GM21360 (cell line): ENCODE measurements at regions not wholly inside any gene's neighbourhood (a gene's known extent, or its start where the extent isn't known, plus 50 kb on each side); places are given as distances from the start of the nearest gene placed in this dataset.
"Not testable (repeated sequence)": the region's sequence is repeated elsewhere in the genome, so short reads cannot be mapped to it uniquely, and the experiment has no call there.

Experiments
- ATAC-seq: cut with Tn5 transposase; IDR thresholded peaks from one replicate; pipeline ENCODE4 v1.9.1; 2021; ENCODE audit warnings: mild to moderate bottlenecking, moderate library complexity; ENCODE audit not compliant: unreplicated experiment

- no peak for ATAC-seq
Observed at GRCh38 chr2:21763501-21763900, 639.7 kb downstream of the TDRD15 start.

GRCh38 chr2:21770787-21771186, 647.0 kb downstream of the TDRD15 start:
- ATAC-seq: no peak

- no peak for ATAC-seq
Observed at GRCh38 chr2:21772624-21773023, 648.9 kb downstream of the TDRD15 start.

GRCh38 chr2:21773168-21773567, 649.4 kb downstream of the TDRD15 start:
- ATAC-seq: no peak

- no peak for ATAC-seq
Observed at GRCh38 chr2:21774691-21775368, 651.1 kb downstream of the TDRD15 start.

- ATAC-seq: no peak
Observed at GRCh38 chr2:21779786-21780185, 656.0 kb downstream of the TDRD15 start.

- no peak for ATAC-seq
Observed at GRCh38 chr2:21781962-21782361, 658.2 kb downstream of the TDRD15 start.

- ATAC-seq: no peak
Observed at GRCh38 chr2:21782866-21783265, 659.1 kb downstream of the TDRD15 start.

- no peak for ATAC-seq
Observed at GRCh38 chr2:21787941-21788340, 664.2 kb downstream of the TDRD15 start.

- not testable (repeated sequence) for ATAC-seq
Observed at GRCh38 chr2:21790311-21790710, 666.5 kb downstream of the TDRD15 start.

GRCh38 chr2:21792571-21792970, 668.8 kb downstream of the TDRD15 start:
- ATAC-seq: no peak

GRCh38 chr2:21793461-21793860, 669.7 kb downstream of the TDRD15 start:
- ATAC-seq: no peak

GRCh38 chr2:21794611-21795010, 670.8 kb downstream of the TDRD15 start:
- ATAC-seq: no peak

GRCh38 chr2:21800356-21800755, 676.6 kb downstream of the TDRD15 start:
- ATAC-seq: no peak

- no peak for ATAC-seq
Observed at GRCh38 chr2:21803550-21803949, 679.8 kb downstream of the TDRD15 start.

- no peak for ATAC-seq
Observed at GRCh38 chr2:21804151-21804550, 680.4 kb downstream of the TDRD15 start.

- ATAC-seq: no peak
Observed at GRCh38 chr2:21811541-21811940, 687.8 kb downstream of the TDRD15 start.

GRCh38 chr2:21812766-21813165, 689.0 kb downstream of the TDRD15 start:
- no peak for ATAC-seq

GRCh38 chr2:21814588-21815149, 690.9 kb downstream of the TDRD15 start:
- ATAC-seq: no peak

GRCh38 chr2:21818212-21818795, 694.5 kb downstream of the TDRD15 start:
- ATAC-seq: no peak

- no peak for ATAC-seq
Observed at GRCh38 chr2:21819454-21819853, 695.7 kb downstream of the TDRD15 start.

GRCh38 chr2:21820271-21820670, 696.5 kb downstream of the TDRD15 start:
- ATAC-seq: no peak
